HG03558 (cell line): ENCODE measurements at regions not wholly inside any gene's neighbourhood (a gene's known extent, or its start where the extent isn't known, plus 50 kb on each side); places are given as distances from the start of the nearest gene placed in this dataset.
"Not testable (repeated sequence)": the region's sequence is repeated elsewhere in the genome, so short reads cannot be mapped to it uniquely, and the experiment has no call there.

Experiments
- ATAC-seq: cut with Tn5 transposase; IDR thresholded peaks from one replicate; pipeline ENCODE4 v1.9.1; 2021; ENCODE audit warnings: moderate number of reproducible peaks; ENCODE audit not compliant: unreplicated experiment; ENCODE audit errors: extremely low read depth

DNA sequence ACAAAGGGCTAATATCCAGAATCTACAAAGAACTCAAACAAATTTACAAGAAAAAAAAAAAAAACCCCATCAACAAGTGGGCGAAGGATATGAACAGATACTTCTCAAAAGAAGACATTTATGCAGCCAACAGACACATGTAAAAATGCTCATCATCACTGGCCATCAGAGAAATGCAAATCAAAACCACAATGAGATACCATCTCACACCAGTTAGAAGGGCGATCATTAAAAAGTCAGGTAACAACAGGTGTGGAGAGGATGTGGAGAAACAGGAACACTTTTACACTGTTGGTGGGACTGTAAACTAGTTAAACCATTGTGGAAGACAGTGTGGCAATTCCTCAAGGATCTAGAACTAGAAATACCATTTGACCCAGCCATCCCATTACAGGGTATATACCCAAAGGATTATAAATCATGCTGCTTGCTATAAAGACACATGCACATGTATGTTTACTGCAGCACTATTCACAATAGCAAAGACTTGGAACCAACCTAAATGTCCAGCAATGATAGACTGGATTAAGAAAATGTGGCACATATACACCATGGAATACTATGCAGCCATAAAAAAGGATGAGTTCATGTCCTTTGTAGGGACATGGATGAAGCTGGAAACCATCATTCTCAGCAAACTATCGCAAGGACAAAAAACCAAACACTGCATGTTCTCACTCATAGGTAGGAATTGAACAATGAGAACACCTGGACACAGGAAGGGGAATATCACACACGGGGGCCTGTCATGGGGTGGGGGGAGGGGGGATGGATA is 222.4 kb upstream of the RUNX1 start:
- ATAC-seq: not testable (repeated sequence)

DNA sequence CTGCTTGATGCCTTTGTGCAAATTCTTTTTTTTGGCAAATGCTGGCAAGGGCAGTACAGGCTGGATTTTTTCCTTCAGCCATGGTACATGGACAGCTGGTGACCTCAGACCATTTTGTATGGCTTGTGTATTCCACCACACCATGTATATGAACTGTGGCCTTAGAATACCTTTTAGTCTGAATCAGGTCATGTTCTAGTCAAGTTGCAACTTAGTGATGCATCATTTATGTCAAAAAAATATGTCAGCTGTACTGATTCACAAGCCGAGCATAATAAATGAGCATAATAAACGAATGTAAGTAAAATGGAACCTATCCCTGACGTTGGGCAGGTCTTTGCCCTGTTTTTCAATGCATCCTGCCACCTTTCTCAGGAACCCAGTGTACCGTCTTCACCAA is 219.7 kb upstream of the RUNX1 start:
- ATAC-seq: no peak

DNA sequence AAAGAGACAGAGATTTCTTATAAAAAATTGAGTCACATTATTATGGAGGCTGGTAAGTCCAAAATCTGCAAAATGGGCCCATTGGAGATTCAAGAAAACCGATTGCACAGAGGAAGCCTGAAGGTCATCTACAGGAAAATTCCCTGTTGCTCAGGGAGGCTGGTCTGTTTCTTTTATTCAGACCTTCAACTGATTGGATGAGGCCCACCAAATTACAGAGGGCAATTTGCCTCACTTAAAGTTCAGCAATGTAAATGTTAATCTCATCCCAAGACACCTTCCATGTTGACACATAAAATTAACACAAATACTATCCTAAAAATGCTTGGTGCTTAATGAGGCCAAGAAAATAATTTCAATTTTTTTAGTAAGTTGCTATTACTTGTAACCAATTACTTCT is 219.2 kb upstream of the RUNX1 start:
- no peak for ATAC-seq

DNA sequence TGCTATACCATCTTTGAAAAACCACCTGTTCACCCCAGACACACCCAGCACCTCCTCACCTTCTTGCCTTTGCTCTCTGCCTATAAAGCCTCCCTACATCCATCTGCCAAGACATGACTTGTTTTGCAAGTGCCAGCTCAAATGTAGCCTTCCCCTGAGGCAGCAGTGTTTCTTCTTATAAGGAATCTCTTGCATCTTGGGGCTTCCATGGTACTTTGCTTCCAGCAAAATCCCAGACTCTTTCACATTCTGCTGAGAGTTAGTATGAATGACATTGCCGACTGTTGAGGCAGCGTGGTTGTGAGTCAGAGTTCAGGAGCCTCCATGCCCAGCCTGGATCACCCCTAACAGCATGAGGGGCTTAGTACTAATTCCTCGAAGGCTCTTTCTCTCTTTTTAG is 217.4 kb upstream of the RUNX1 start:
- no peak for ATAC-seq

DNA sequence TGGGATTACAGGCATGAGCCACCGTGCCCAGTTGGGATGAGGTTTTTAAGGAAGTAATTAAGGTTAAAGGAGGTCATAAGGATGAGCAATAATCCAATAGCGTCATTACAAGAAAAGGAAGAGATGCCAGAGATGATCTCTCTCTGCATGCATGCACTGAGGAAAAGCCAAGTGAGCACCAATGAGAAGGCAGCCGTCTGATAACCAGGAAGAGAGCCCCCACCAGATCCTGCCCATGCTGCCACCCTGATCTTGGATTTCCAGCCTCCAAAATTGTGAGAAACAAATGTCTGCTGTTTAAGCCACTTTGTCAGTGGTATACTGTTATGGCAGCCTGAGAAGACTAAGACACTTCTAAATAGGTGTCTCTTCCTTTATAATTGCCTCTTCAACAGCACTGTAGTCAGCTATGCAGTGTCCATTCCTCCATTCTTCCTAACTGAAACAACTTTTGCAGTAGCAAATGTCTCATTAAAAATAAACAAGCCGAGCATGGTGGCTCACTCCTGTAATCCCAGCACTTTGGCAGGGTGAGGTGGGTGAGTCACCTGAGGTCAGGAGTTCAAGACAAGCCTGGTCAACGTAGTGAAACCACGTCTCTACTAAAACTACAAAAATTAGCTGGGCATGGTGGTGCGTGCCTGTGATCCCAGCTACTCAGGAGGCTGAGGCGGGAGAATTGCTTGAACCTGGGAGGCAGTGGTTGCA is 216.2 kb upstream of the RUNX1 start:
- ATAC-seq: no peak

DNA sequence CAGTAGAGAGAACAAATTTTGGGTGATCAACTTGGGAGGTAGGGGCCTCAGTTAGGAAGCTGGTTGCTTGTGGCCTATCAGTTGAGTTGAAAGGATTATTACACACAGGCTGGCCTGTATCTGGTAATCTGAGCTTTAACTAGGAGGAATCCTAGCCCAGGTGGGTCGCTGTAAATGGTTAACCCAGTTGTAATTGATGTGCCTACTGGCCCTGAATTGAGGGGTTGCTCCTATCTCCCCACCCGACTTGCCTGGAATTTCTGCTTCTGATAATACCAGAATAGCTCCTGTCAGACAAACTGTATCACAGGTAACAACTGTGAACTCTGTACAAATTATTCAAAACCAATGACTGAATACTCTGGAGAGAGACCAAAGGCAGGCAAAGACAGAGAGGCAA is 210.4 kb upstream of the RUNX1 start:
- ATAC-seq: no peak

DNA sequence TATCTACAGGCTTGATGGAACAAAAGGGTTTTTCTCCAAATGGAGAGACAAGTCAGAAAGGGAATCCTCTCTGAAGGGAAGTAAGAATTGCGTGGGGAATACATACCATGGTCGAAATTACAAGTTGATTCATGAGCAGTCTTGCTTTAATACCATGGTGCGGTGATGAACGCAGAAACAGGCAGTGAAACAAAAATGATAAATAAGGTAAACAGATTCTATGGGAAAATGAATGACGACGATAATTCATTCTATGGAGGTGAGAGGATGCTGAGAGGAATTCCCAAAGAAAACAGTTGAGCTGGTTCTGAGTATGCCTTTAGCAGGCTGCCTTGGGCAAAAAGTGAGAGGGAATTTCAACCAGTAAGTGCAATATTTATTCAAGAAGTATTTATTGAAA is 209.4 kb upstream of the RUNX1 start:
- ATAC-seq: no peak

DNA sequence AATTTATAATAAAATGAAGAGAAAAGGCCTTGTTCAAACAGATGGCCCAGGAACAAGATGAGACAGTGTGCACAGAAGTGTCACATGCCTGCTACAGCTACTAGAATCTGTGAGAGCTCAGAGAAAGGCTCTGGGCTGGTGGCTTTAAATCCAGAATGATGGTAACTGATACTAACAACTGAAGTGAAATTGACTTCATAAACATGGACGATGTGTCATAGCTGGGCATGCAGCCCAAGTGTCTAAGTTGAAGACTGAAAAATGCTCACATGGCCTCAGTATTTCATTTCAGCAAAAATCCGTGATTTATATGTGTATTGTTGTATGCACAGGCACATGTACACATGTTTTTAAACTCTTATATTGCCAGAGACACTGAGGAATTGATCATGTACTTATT is 208.3 kb upstream of the RUNX1 start:
- ATAC-seq: no peak

DNA sequence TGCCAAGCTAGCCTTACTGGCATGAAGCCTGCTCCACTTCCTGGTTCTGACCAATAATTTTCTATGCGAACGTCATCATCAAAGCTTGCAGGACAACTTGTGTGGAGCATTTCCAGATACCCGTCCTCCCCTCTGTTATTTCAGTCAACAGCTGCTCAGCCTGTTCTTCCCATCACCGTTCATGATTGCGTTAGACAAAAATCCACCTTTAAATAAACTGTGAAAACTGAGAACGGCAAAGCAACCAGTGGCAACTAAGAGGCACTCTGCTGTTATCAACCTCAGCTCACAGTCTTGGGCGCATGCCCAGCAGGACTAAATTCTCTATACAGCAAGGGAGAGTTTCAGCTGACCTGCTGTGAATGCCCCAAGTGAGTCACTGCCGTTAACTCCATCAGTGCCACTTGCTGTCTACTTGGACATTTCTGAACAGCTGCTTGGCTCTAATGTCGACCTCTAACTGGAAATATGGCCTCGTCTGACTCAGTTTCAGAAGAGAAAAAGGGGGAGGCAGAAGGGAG is 207.4 kb upstream of the RUNX1 start:
- ATAC-seq: no peak

DNA sequence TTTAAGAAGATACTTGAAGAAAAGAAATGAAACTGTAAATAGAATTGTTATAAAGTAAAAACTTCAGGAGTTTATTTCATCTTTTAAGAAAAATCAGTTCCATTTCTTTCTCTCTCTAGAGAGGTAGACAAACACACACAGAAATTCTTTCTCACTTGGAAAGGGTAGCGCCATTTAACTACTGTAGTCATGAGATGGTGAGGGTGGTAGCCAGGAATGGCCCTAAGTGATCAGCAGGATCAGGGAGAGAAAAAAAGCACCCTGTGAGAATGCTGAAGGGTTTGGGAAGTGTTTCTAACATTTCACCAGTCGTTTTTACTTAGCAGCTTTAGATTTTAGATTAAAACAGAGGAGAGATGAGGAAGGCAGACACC is 205.7 kb upstream of the RUNX1 start:
- ATAC-seq: no peak

DNA sequence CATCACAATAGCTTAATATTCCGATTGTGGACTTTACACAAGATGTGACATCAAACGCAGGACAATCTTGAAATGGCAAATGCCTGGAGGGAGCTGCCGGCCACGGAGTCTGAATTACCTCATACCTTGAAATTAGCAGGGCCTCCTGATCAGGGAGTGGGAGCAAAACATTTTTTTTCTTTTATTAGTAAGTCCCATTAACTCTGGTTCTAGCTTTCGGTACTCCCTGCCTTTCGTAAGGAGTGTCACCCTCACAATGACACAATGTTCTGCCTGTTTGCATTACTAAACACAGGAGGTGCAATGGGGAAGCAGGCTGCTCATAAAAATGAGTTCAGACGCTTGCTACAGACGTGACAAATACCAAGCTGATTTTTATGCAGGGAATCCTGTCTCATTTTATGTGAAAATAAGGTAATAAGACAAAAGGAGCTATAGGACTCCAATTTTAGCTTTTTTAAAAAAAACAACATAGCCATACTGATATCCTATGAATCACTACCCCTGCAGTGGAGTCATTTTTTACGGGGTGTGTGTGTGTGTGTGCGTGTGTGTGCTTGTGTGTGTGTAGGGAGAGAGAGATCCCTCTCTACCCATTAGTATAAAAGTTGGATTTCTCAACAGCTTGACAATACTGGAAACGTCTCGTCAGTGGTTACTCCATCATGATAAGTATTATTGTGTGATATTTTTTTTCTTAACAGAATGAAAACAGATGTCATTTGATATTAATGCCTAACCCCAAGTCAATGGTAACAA is 205.1 kb upstream of the RUNX1 start:
- ATAC-seq: no peak

DNA sequence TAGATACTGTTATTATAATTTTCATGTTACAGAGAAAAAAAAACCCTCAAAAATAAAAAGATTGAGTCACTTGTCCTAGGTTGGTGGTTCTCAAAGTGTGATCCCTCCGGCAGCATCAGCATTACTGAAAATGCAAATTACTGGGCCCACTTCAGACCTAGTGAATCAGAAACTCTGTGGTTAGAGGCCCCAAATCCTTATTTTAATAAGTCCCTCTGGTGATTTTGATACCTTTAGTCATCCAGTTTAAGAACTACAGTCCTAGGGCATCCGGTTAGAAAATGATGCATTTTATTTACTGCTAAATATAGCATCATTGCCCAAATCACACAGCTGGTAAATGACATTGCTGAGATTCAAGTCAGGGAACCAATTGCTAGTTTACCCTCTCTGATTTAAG is 203.7 kb upstream of the RUNX1 start:
- no peak for ATAC-seq

DNA sequence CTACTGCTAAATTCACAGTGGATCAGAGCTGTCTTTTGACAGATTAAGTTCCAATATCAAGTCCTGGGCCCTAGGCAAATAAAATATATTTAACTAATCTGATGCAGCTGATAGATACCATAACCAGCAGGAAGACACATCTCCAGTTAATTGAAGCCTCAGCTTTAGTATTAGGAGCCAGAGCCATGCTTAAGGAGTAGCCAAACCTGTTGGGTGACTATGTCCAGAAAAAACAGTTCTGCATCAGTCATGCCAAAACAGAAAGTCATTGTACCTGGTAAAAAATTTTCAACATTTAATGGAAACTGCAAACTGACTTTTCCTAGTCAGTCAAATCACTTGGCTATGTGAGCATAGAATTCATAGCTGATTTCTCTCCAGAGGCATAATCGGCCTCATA is 200.5 kb upstream of the RUNX1 start:
- ATAC-seq: no peak

DNA sequence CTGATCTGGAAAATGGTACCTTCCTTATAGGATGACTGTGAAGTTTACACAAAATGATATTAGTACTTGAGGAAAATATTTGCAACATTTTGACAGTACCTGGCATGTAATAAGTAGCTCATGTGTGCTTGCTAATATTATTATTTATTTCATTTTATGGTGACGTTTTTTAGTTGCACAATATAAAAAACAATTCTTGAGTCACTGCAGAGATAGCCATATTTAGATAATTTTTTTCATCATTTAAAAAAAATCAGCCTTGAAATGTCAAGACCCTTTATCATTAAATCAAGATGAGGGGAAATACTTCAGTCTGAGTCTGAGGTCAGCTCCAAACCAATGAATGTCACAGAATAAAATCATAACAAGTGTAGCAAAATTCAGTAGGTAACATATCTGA is 196.8 kb upstream of the RUNX1 start:
- ATAC-seq: no peak

DNA sequence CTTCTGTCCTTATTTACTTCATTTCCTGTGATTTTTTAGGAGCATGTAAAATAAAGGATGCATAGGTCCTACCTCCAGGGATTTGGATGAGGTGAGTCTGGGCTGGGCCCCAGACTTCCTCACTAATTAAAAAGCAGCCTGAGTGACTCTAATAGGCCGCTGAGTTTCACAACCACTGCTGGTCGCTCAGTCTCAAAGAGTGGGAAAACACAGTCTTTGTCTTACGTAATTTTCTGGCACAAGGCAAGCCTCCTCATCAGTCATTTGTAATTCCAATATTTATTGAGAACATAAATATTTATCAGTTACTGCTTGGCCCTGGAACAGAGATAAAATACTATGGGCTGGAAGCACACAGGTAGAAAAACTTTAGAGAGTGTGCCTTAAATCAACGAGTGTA is 195.4 kb upstream of the RUNX1 start:
- no peak for ATAC-seq

DNA sequence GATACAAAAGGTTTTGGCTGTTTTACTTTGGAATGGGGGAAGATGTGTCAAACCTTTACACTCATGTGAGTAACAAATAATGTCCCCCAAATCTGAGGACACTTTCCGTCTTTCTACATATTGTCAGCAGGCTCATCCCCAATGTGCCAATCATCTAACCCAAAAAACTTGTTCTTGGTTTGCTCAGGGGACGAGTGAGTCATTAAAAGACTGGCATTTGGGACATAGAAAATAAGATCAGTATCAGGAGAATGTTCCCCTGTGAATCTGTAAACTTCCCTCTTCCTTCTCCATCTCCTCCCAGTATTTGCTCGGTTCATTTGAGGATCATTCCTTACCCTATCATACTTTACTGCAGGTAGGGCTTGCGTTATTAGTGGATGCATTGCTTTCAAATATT is 194.1 kb upstream of the RUNX1 start:
- no peak for ATAC-seq

DNA sequence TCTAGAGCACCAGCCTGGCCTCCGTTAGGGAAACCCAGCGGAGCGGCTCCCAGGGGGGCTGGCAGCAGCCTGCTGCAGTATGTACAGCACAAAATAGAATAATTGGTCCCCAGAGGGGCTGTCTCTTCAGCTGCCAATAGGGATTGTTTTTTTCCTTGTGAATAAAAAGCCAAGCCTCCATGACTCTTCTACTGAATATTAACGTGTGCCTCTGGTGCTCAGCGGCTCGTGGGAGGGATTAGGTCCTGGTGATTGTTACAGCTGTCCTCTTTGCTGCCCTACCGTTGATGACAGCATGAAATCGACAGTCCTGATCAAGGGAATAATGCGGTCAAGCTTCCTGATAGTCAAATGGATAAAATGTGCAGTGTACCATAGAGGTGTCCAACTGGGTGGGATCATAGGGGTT is 190.7 kb upstream of the RUNX1 start:
- no peak for ATAC-seq

DNA sequence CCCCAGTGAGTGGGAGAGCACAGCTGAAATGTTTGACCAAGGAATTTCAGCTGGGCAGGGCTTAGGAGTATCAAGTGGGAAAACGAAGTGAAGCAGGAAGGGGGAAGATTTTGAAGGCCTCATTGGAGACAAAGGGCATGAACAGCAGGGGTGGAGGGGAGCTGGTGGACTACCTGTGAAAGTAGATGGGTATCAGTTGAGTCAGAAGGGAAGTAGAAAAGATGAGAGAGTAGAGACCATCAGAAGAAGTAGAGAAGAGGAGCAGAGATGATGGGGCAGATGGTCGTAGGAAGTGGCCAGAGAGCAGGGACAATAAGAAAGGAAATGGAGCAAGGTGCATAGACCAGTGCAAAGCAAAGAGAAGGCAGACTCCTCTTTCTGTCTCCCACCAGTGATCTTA is 189.0 kb upstream of the RUNX1 start:
- ATAC-seq: no peak

DNA sequence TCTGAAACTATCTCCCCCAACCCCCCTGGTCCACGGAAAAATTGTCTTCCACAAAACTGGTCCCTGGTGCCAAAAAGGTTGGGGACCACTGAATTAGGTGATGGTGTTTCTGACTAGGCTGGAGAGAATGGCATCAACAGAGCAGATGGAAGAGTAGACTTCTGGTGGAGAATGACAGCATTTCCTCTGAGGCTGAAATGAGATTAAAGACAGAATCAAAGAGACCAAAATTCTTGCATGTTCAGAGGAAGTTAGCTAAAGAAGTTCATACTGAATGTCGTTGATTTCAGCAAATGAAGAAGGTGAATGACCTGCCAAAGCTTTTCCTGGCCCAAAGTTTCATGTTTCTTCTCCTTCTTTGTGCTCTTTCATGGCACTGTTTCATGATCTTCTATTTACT is 188.2 kb upstream of the RUNX1 start:
- no peak for ATAC-seq

DNA sequence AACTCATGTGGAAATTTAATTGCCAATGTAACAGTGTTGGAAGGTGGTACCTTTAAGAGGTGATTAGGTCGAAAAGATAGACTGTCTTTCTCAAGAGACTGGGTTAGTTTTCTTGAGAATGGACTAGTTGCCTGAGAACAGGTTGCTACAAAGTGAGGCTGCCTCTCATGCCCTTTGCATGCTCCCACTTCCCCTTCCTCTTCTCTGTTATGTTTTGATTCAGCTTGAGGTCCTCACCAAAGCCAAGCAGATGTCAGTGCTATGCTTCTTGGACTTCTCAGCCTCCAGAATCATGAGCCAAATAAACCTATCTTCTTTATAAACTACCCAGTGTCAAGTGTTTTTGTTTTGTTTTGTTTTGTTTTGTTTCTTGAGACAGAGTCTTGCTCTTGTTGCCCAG is 187.0 kb upstream of the RUNX1 start:
- no peak for ATAC-seq

DNA sequence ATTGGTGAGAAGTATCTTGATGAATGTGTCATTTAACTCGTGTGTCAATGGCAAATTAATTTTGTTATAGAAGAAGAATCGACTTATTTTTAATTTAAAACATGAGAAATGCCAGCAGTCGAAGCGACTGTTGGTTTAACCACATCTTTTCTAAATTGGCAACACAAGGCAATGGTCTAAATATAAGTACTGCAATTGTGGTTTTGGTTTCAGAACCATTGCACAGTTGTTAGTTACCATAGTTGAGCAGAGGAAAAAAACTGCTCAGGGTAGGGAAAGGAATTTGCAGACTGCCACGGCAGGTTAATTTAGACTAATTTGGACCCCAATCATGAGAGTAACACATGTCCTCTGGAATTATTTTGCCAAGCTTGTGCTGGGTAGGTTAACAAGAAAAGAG is 185.6 kb upstream of the RUNX1 start:
- ATAC-seq: no peak
